ENCODE measurements at regions not wholly inside any gene's neighbourhood (a gene's known extent, or its start where the extent isn't known, plus 50 kb on each side); places are given as distances from the start of the nearest gene placed in this dataset.

DNA sequence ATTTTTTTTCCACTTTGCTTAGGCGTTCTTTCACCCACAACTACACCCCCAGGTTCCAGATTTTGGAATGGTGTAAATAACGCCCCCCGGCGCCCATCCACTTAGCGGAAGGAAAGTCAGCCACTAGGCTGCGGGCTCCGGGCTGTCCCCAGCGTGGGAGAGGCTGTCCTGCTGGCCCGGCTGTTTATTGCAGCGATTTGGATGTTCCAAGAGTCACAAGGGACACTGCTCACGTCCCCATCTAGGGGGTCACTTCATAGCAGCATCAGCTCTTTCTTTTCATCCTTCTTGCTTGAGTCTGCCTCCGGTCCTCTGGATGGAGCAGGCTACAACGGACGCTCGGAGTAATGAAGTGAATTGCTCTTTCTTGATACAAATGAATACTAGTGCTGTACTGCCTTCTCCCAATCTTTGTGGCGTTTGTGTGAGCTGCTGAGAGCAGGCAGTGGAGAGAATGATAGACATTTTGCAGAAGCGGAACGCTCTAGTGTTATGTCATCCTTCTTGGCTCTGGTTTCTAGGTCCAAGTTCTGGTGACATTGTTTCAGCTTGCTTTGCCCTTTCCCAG, 50.7 kb upstream of the PAIP2B start:
- DNase-seq = peak; percentile 67

GRCh38 chr2:71277147-71277475, 50.2 kb upstream of the PAIP2B start:
- no peak for DNase-seq

DNA sequence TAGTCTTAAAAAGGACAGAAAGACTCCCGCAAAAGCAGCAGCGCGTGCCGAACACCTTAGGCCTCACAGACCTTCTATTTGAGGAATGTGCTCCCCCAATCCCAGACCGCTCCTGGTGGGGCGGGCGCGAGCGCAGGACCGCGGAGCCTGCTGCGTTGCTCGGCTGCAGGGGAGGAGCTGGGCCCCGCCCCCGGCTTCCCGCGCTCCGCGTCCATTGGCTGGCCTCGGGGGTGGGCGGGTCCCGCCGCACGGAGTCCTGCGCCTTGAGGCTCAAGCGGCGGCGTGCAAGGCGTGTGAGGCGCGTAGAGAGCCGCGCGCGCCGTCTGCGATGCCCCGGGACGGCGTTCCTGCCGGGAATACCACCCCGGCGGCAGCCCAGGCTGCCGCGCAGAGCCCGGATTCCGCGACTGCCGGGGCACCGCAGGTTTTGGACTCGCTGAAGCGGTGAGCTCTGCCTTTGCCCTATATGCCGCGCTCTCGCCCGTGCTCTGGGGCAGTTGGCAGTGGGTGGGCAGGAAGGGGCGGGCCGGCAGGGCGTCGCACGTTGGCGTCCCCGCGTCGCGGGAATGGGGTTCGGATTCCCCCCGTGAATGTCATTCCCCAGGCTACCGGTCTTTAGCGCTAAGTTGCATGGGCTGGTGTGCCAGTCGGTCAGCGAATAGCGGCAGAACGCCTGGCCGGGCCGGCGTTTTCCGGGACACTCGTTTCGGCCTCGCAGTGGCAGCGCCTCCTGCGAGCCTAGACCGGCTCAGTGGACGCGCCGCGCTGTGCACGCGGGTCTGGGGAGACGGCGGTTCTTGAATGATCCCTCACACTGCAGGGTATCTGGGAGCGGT, 49.6 kb upstream of the PAIP2B start:
- peak; percentile 90 for DNase-seq
